Esophagus squamous epithelium (tissue), 4 donors: ENCODE measurements at regions not wholly inside any gene's neighbourhood (a gene's known extent, or its start where the extent isn't known, plus 50 kb on each side); places are given as distances from the start of the nearest gene placed in this dataset.

Experiments used
- CTCF ChIP-seq, 6 experiments: fragments of 450-650 bp in 4 of 6; fragments of 200-600 bp in 2 of 6; sonication (generic) in 2 of 6; IDR thresholded peaks; one replicate each; pipeline ENCODE4 v1.5.1; 2016 to 2019; ENCODE audit warnings: antibody characterized with exemption in 6 of 6, mild to moderate bottlenecking in 4 of 6, moderate library complexity in 4 of 6
- POLR2A ChIP-seq, 4 donors: fragments of 450-650 bp; IDR thresholded peaks; one replicate each; pipeline ENCODE4 v1.6.1; 2017; ENCODE audit warnings: antibody characterized with exemption in 4 of 4, mild to moderate bottlenecking in 4 of 4, moderate library complexity in 3 of 4

GRCh38 chr22:44630826-44631225 is 71.2 kb upstream of the PRR5 start:
- no peak for TF ChIP-seq POLR2A (IDR thresholded peaks at IDR 0.05)
- TF ChIP-seq CTCF (IDR thresholded peaks at IDR 0.05), result no peak
